HG03095 (cell line): ENCODE measurements at regions not wholly inside any gene's neighbourhood (a gene's known extent, or its start where the extent isn't known, plus 50 kb on each side); places are given as distances from the start of the nearest gene placed in this dataset.

Experiments
- ATAC-seq: cut with Tn5 transposase; IDR thresholded peaks from one replicate; pipeline ENCODE4 v1.9.1; 2021; ENCODE audit warnings: moderate library complexity; ENCODE audit not compliant: unreplicated experiment

- no peak for ATAC-seq
Measured at GRCh38 chr3:148136816-148137215, 560.9 kb upstream of the AGTR1 start.

- ATAC-seq: no peak
Measured at GRCh38 chr3:148146241-148146640, 551.5 kb upstream of the AGTR1 start.

GRCh38 chr3:148146947-148147826 lies 550.5 kb upstream of the AGTR1 start:
- ATAC-seq: no peak

GRCh38 chr3:148147903-148148302 lies 549.8 kb upstream of the AGTR1 start:
- ATAC-seq: no peak

GRCh38 chr3:148149556-148149955 lies 548.1 kb upstream of the AGTR1 start:
- ATAC-seq: no peak

- ATAC-seq: no peak
Measured at GRCh38 chr3:148150141-148150540, 547.6 kb upstream of the AGTR1 start.

- no peak for ATAC-seq
Measured at GRCh38 chr3:148158210-148158609, 539.5 kb upstream of the AGTR1 start.

GRCh38 chr3:148162132-148162531 lies 535.6 kb upstream of the AGTR1 start:
- no peak for ATAC-seq

- no peak for ATAC-seq
Measured at GRCh38 chr3:148168347-148168746, 529.4 kb upstream of the AGTR1 start.

- ATAC-seq: no peak
Measured at GRCh38 chr3:148173851-148174250, 523.9 kb upstream of the AGTR1 start.

- no peak for ATAC-seq
Measured at GRCh38 chr3:148175214-148175613, 522.5 kb upstream of the AGTR1 start.

- ATAC-seq: no peak
Measured at GRCh38 chr3:148178503-148178902, 519.2 kb upstream of the AGTR1 start.

GRCh38 chr3:148184798-148185197 lies 512.9 kb upstream of the AGTR1 start:
- ATAC-seq: no peak

- no peak for ATAC-seq
Measured at GRCh38 chr3:148186881-148187280, 510.8 kb upstream of the AGTR1 start.

GRCh38 chr3:148187296-148187695 lies 510.4 kb upstream of the AGTR1 start:
- no peak for ATAC-seq

- no peak for ATAC-seq
Measured at GRCh38 chr3:148190441-148190990, 507.2 kb upstream of the AGTR1 start.

- no peak for ATAC-seq
Measured at GRCh38 chr3:148191966-148192365, 505.7 kb upstream of the AGTR1 start.

- no peak for ATAC-seq
Measured at GRCh38 chr3:148197061-148197460, 500.6 kb upstream of the AGTR1 start.

- no peak for ATAC-seq
Measured at GRCh38 chr3:148202386-148202785, 495.3 kb upstream of the AGTR1 start.

- ATAC-seq: no peak
Measured at GRCh38 chr3:148203297-148204010, 494.2 kb upstream of the AGTR1 start.

GRCh38 chr3:148204131-148204530 lies 493.6 kb upstream of the AGTR1 start:
- ATAC-seq: no peak

GRCh38 chr3:148205977-148206376 lies 491.7 kb upstream of the AGTR1 start:
- ATAC-seq: no peak
